ENCODE measurements at regions not wholly inside any gene's neighbourhood (a gene's known extent, or its start where the extent isn't known, plus 50 kb on each side); places are given as distances from the start of the nearest gene placed in this dataset.

DNA sequence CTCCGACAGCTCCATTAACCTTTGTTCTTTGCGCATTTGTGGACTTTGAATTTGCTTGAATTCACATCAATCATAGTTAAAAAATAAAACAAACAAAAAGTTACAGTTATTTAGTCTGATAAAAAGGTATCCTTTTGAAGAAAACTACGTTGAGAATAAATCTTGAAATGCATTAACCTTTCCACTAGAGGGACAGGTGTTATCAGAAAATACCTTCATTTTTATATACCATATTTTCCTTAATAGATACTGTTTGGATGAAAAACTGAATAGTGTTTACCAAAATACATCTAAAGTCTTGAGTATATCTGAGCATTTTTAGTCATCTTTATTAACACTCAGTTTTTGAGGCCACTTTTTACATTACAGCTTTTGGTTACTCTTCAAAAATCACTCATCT is 371.9 kb downstream of the ZWINT start:
- TF ChIP-seq CTCF (IDR thresholded peaks at IDR 0.05): no peak
- ATAC-seq (ENCODE audit: poor library complexity): no peak
- H3K4me1 ChIP-seq (ENCODE audit: insufficient read depth, low read length): no peaks in the 10 kb centered on the region

DNA sequence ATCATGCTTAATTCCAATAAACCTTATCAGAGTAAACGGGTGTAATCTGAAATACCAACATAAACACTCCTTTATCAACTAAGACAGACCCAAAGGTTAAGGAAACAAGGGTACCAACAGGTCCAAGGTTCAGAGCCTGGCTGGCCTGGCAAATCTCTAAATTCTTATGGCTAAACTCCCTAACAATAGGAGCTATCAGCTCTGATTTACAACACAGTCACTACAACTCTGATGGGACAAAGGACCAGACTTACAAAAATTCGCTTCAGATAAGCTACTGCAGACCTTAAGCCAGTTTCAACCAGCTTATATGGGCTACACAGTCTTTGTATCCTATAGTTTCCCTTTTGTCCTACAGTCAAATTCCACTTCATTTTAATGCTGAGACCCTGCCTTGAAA is 381.9 kb downstream of the ZWINT start:
- no peak overlapping the region for H3K27ac ChIP-seq (ENCODE audit: low read depth in 1 of 2, low read length in 2 of 2)
- no peaks in the 10 kb centered on the region for H3K27me3 Mint-ChIP-seq
- H3K27me3 ChIP-seq (ENCODE audit: control insufficient read depth in 1 of 2, insufficient read depth in 2 of 2, low read length in 2 of 2): no peaks in the 10 kb centered on the region
- H3K36me3 Mint-ChIP-seq (ENCODE audit: low read depth): no peaks in the 10 kb centered on the region
- H3K27ac Mint-ChIP-seq: no peak overlapping the region
- no peak for ATAC-seq (ENCODE audit: poor library complexity)
- intact Hi-C loops (cut with DNase I, micrococcal nuclease): no loop called here
- H3K4me3 ChIP-seq (ENCODE audit: low read length): no peak overlapping the region
- POLR2A ChIA-PET: no interaction called here
- H3K9me3 Mint-ChIP-seq: peaks cover 2% of the 10 kb centered on the region
- no peak overlapping the region for H3K4me3 Mint-ChIP-seq
- H3K4me1 ChIP-seq (ENCODE audit: insufficient read depth, low read length): no peaks in the 10 kb centered on the region
- H3K9me3 ChIP-seq (ENCODE audit: control insufficient read depth in 1 of 2, insufficient read depth in 1 of 2, low read length in 2 of 2): peaks cover 0 to 3% of the 10 kb centered on the region in 2 experiments
- no peaks in the 10 kb centered on the region for H3K4me1 Mint-ChIP-seq (ENCODE audit: low read depth)
- CTCF ChIA-PET: no interaction called here
- TF ChIP-seq CTCF (IDR thresholded peaks at IDR 0.05): no peak
- DNase-seq: no peak
- no peaks in the 10 kb centered on the region for H3K36me3 ChIP-seq (ENCODE audit: insufficient read depth, low read length)

More for the DNA sequence above, 371.9 kb downstream of the ZWINT start:
- H3K27me3 Mint-ChIP-seq: no peaks in the 10 kb centered on the region
- Histone ChIP-seq H3K9me3 (ENCODE audit: control insufficient read depth in 1 of 2, insufficient read depth in 1 of 2, low read length in 2 of 2) (no peaks in the 10 kb centered on the region), H3K4me3 (ENCODE audit: low read length) (no peak overlapping the region), H3K27me3 (ENCODE audit: control insufficient read depth in 1 of 2, insufficient read depth in 2 of 2, low read length in 2 of 2) (no peaks in the 10 kb centered on the region), H3K27ac (ENCODE audit: low read depth in 1 of 2, low read length in 2 of 2) (no peak overlapping the region), H3K36me3 (ENCODE audit: insufficient read depth, low read length) (no peaks in the 10 kb centered on the region)
- no peak overlapping the region for H3K27ac Mint-ChIP-seq
- ChIA-PET POLR2A (no interaction called here), CTCF (no interaction called here)
- intact Hi-C loops (cut with DNase I, micrococcal nuclease): no loop called here
- DNase-seq: no peak
- no peaks in the 10 kb centered on the region for H3K36me3 Mint-ChIP-seq (ENCODE audit: low read depth)
- H3K4me1 Mint-ChIP-seq (ENCODE audit: low read depth): no peaks in the 10 kb centered on the region
- no peak overlapping the region for H3K4me3 Mint-ChIP-seq
- peaks cover 14% of the 10 kb centered on the region for H3K9me3 Mint-ChIP-seq

DNA sequence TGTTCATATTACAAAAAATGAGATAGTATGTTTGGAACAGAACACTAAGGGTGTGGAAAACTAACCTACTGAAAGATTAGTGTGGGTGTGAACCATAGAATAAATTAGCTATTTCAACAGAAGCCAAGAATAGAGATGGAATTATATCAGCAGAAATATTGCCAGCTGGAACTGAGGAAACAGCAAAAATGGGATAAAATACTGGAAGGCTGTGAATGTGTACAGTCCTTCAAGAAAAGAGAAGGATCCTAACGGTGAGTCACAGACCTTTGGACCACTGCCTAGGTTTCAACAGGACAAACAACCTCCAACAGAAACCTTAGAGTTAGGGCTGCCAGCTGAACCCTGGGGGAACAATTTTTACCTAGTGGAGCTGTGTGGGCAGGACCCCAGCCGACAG is 395.0 kb downstream of the ZWINT start:
- H3K36me3 ChIP-seq (ENCODE audit: insufficient read depth, low read length): no peaks in the 10 kb centered on the region
- H3K27ac ChIP-seq (ENCODE audit: low read depth in 1 of 2, low read length in 2 of 2): no peak overlapping the region
- H3K27me3 Mint-ChIP-seq: no peaks in the 10 kb centered on the region
- H3K4me3 Mint-ChIP-seq: no peak overlapping the region
- intact Hi-C loops (cut with DNase I, micrococcal nuclease): no loop called here
- no peaks in the 10 kb centered on the region for H3K4me1 Mint-ChIP-seq (ENCODE audit: low read depth)
- peaks cover 0 to 11% of the 10 kb centered on the region in 2 experiments for H3K9me3 ChIP-seq (ENCODE audit: control insufficient read depth in 1 of 2, insufficient read depth in 1 of 2, low read length in 2 of 2)
- H3K9me3 Mint-ChIP-seq: peaks cover 9% of the 10 kb centered on the region
- H3K36me3 Mint-ChIP-seq (ENCODE audit: low read depth): no peaks in the 10 kb centered on the region
- ChIA-PET POLR2A (no interaction called here), CTCF (no interaction called here)
- H3K27ac Mint-ChIP-seq: no peak overlapping the region
- no peak for TF ChIP-seq CTCF (IDR thresholded peaks at IDR 0.05)
- DNase-seq: no peak
- no peak overlapping the region for H3K4me3 ChIP-seq (ENCODE audit: low read length)
- H3K4me1 ChIP-seq (ENCODE audit: insufficient read depth, low read length): no peaks in the 10 kb centered on the region
- ATAC-seq (ENCODE audit: poor library complexity): no peak
- no peaks in the 10 kb centered on the region for H3K27me3 ChIP-seq (ENCODE audit: control insufficient read depth in 1 of 2, insufficient read depth in 2 of 2, low read length in 2 of 2)
